Loucy (cell line): ENCODE measurements at regions not wholly inside any gene's neighbourhood (a gene's known extent, or its start where the extent isn't known, plus 50 kb on each side); places are given as distances from the start of the nearest gene placed in this dataset.

Source experiments
- H2AFZ ChIP-seq: fragments of 200-600 bp; sonication (generic); 2 replicates; pipeline ENCODE4 v1.6.0; 2016; ENCODE audit warnings: antibody characterized with exemption, mild to moderate bottlenecking, low read length, moderate library complexity
- H3F3A ChIP-seq: fragments of 200-600 bp; 2 replicates; pipeline ENCODE4 v1.6.0; 2016; ENCODE audit warnings: antibody characterized with exemption, low read depth, mild to moderate bottlenecking
- H3K27me3 ChIP-seq: fragments of 200-600 bp; sonication (generic); 2 replicates; pipeline ENCODE4 v1.6.1; 2014; ENCODE audit warnings: low read length, mild to moderate bottlenecking; ENCODE audit not compliant: insufficient read depth, poor library complexity, severe bottlenecking
- H3K36me3 ChIP-seq: fragments of 200-600 bp; sonication (generic); 2 replicates; pipeline ENCODE4 v1.6.1; 2016; ENCODE audit warnings: low read length; ENCODE audit not compliant: insufficient read depth
- H3K4me1 ChIP-seq: fragments of 200-600 bp; sonication (generic); 2 replicates; pipeline ENCODE4 v1.5.1; 2014; ENCODE audit warnings: low read length, mild to moderate bottlenecking; ENCODE audit not compliant: insufficient read depth, poor library complexity, severe bottlenecking
- H3K4me2 ChIP-seq: fragments of 200-600 bp; sonication (generic); 2 replicates; pipeline ENCODE4 v1.6.0; 2014; ENCODE audit warnings: antibody characterized with exemption, low read length, low read depth, mild to moderate bottlenecking; ENCODE audit not compliant: poor library complexity, severe bottlenecking
- H3K4me3 ChIP-seq: fragments of 200-600 bp; sonication (generic); 2 replicates; pipeline ENCODE4 v1.5.1; 2014; ENCODE audit warnings: low read length, mild to moderate bottlenecking, mixed read lengths; ENCODE audit not compliant: poor library complexity, severe bottlenecking
- H3K79me2 ChIP-seq: fragments of 200-600 bp; sonication (generic); 2 replicates; pipeline ENCODE4 v1.6.1; 2014; ENCODE audit warnings: low read length; ENCODE audit not compliant: insufficient read depth
- H3K9ac ChIP-seq: fragments of 200-600 bp; sonication (generic); 2 replicates; pipeline ENCODE4 v1.6.0; 2014; ENCODE audit warnings: mild to moderate bottlenecking, low read depth, low read length, moderate library complexity; ENCODE audit not compliant: poor library complexity, severe bottlenecking
- H3K9me2 ChIP-seq: fragments of 200-600 bp; sonication (generic); replicated peaks from 2 replicates; pipeline ENCODE4 v1.6.1; 2016; ENCODE audit warnings: low read depth, low read length, mixed read lengths
- H3K9me3 ChIP-seq: fragments of 200-600 bp; sonication (generic); 2 replicates; pipeline ENCODE4 v1.6.1; 2014; ENCODE audit warnings: mild to moderate bottlenecking, antibody characterized with exemption, low read length, low read depth; ENCODE audit not compliant: insufficient read depth
- H4K20me1 ChIP-seq: fragments of 200-600 bp; sonication (generic); 2 replicates; pipeline ENCODE4 v1.6.0; 2014; ENCODE audit warnings: antibody characterized with exemption, low read length, mild to moderate bottlenecking; ENCODE audit not compliant: insufficient read depth, poor library complexity, severe bottlenecking
- CTCF ChIP-seq: fragments of 200-600 bp; sonication (generic); conservative IDR thresholded peaks from 2 replicates; pipeline ENCODE4 v1.5.1; 2014; ENCODE audit warnings: mild to moderate bottlenecking, antibody characterized with exemption, low read length
- EZH2phosphoT487 ChIP-seq: fragments of 200-600 bp; IDR thresholded peaks from 2 replicates; pipeline ENCODE4 v1.6.1; 2018; ENCODE audit warnings: antibody characterized with exemption, mild to moderate bottlenecking, moderate library complexity, borderline replicate concordance

DNA sequence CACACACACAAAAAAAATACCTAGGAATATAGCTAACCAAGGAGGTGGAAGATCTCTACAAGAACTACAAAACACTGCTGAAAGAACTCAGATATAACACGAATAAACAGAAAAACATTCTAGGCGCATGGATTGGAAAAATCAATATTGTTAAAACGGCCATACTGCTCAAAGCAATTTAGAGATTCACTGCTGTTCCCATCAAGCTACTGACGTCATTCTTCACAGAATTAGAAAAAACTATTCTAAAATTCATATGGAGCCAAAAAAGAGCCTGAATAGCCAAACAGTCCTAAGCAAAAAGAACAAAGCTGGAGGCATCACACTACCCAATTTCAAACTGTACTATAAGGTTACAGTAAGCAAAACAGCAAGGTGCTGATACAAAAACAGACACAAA, 390.2 kb downstream of the IDS start:
- Histone ChIP-seq H3K79me2 (no peaks in the 10 kb centered on the region), H3K36me3 (no peaks in the 10 kb centered on the region), H2AFZ (no peak overlapping the region), H3K9ac (no peak overlapping the region), H4K20me1 (no peaks in the 10 kb centered on the region), H3K4me2 (no peak overlapping the region), H3F3A (no peaks in the 10 kb centered on the region), H3K9me2 (no peaks in the 10 kb centered on the region), H3K4me1 (no peaks in the 10 kb centered on the region), H3K9me3 (no peaks in the 10 kb centered on the region), H3K4me3 (no peak overlapping the region), H3K27me3 (no peaks in the 10 kb centered on the region)
- TF ChIP-seq EZH2phosphoT487, result no peak
- no peak for TF ChIP-seq CTCF

DNA sequence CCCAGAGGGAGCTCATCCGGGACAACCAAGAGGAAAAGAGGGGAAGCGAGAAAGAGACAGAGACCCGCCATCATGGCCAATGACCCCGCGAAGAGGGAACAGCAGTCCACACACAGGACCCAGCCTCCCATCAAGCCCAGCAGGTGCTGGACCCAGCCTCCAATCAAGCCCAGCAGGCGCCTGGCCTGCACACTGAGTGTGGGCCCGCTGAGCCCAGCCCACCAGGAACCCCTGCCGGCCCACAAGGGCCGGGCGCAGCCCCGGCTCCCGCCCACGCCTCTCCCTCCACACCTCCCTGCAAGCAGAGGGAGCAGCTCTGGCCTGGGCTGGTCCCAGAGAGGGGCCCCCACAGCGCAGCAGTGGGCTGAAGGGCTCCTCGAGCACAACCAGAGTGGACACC, 391.1 kb downstream of the IDS start:
- no peaks in the 10 kb centered on the region for H3K79me2 ChIP-seq
- no peaks in the 10 kb centered on the region for H3F3A ChIP-seq
- no peak overlapping the region for H3K4me2 ChIP-seq
- no peaks in the 10 kb centered on the region for H4K20me1 ChIP-seq
- H2AFZ ChIP-seq, result no peak overlapping the region
- no peaks in the 10 kb centered on the region for H3K36me3 ChIP-seq
- H3K9me2 ChIP-seq, result no peaks in the 10 kb centered on the region
- no peaks in the 10 kb centered on the region for H3K4me1 ChIP-seq
- H3K27me3 ChIP-seq, result no peaks in the 10 kb centered on the region
- H3K9ac ChIP-seq, result no peak overlapping the region
- 0 out of 2 replicates have a peak, but pooled peaks cover 2% of the 10 kb centered on the region for H3K9me3 ChIP-seq
- TF ChIP-seq CTCF, result no peak
- TF ChIP-seq EZH2phosphoT487, result no peak
- no peak overlapping the region for H3K4me3 ChIP-seq

DNA sequence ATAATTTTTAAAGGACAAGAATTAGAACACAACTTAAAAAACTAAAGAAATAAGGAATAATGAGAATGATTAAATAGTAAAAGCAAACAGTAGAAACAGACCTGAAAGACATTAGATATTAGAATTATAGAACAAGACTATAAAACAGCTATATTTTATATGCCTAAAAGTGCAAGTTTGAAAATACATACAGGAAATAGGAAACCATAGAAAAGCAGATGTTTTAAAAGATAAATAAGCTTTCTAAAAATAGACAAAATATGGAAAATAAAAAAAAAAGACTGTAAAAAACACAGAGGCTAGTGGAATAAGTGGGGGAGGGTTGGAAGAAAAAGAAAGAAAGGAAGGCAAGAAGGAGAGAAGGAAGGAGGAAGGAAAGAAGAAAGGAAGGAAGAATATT, 407.3 kb downstream of the IDS start:
- Histone ChIP-seq H2AFZ (0 out of 2 replicates have a peak overlapping the region, but pooled peaks have one; percentile 40), H3K9me3 (no peaks in the 10 kb centered on the region), H3K9ac (no peak overlapping the region), H3K4me2 (peak overlapping the region; percentile 62), H3K79me2 (no peaks in the 10 kb centered on the region), H3F3A (no peaks in the 10 kb centered on the region), H3K9me2 (no peaks in the 10 kb centered on the region), H4K20me1 (no peaks in the 10 kb centered on the region), H3K4me1 (peaks cover 28% of the 10 kb centered on the region), H3K27me3 (no peaks in the 10 kb centered on the region), H3K36me3 (no peaks in the 10 kb centered on the region), H3K4me3 (peak overlapping the region; percentile 54)
- TF ChIP-seq CTCF (no peak), EZH2phosphoT487 (no peak)
